ENCODE measurements at regions not wholly inside any gene's neighbourhood (a gene's known extent, or its start where the extent isn't known, plus 50 kb on each side); places are given as distances from the start of the nearest gene placed in this dataset.

- H3K4me1 Mint-ChIP-seq (ENCODE audit: low read depth, unreplicated experiment), result peaks cover 30% of the 10 kb centered on the region
- peaks cover 22% of the 10 kb centered on the region for H3K9me3 Mint-ChIP-seq (ENCODE audit: unreplicated experiment)
- peaks cover 7% of the 10 kb centered on the region for H3K27me3 Mint-ChIP-seq (ENCODE audit: unreplicated experiment)
- H3K36me3 Mint-ChIP-seq (ENCODE audit: unreplicated experiment), result no peaks in the 10 kb centered on the region
- TF ChIP-seq, protein P1, sequence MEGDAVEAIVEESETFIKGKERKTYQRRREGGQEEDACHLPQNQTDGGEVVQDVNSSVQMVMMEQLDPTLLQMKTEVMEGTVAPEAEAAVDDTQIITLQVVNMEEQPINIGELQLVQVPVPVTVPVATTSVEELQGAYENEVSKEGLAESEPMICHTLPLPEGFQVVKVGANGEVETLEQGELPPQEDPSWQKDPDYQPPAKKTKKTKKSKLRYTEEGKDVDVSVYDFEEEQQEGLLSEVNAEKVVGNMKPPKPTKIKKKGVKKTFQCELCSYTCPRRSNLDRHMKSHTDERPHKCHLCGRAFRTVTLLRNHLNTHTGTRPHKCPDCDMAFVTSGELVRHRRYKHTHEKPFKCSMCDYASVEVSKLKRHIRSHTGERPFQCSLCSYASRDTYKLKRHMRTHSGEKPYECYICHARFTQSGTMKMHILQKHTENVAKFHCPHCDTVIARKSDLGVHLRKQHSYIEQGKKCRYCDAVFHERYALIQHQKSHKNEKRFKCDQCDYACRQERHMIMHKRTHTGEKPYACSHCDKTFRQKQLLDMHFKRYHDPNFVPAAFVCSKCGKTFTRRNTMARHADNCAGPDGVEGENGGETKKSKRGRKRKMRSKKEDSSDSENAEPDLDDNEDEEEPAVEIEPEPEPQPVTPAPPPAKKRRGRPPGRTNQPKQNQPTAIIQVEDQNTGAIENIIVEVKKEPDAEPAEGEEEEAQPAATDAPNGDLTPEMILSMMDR (IDR thresholded peaks at IDR 0.05; ENCODE audit: partially characterized antibody, unreplicated experiment), result no peak
- no peak overlapping the region for H3K4me3 Mint-ChIP-seq (ENCODE audit: unreplicated experiment)
- H3K27ac Mint-ChIP-seq (ENCODE audit: unreplicated experiment), result no peak overlapping the region
- no peak for DNase-seq
These were observed 84.2 kb upstream of the FRMD1 start for GRCh38 chr6:168163096-168163731.

- H3K9me3 Mint-ChIP-seq (ENCODE audit: unreplicated experiment), result peaks cover 22% of the 10 kb centered on the region
- H3K4me3 Mint-ChIP-seq (ENCODE audit: unreplicated experiment), result no peak overlapping the region
- H3K4me1 Mint-ChIP-seq (ENCODE audit: low read depth, unreplicated experiment), result peaks cover 38% of the 10 kb centered on the region
- H3K27me3 Mint-ChIP-seq (ENCODE audit: unreplicated experiment), result peaks cover 7% of the 10 kb centered on the region
- H3K27ac Mint-ChIP-seq (ENCODE audit: unreplicated experiment), result no peak overlapping the region
- no peaks in the 10 kb centered on the region for H3K36me3 Mint-ChIP-seq (ENCODE audit: unreplicated experiment)
- TF ChIP-seq, protein P1 (IDR thresholded peaks at IDR 0.05; ENCODE audit: partially characterized antibody, unreplicated experiment), result no peak
- no peak for DNase-seq
These were observed 83.4 kb upstream of the FRMD1 start for GRCh38 chr6:168162366-168162765.

DNA sequence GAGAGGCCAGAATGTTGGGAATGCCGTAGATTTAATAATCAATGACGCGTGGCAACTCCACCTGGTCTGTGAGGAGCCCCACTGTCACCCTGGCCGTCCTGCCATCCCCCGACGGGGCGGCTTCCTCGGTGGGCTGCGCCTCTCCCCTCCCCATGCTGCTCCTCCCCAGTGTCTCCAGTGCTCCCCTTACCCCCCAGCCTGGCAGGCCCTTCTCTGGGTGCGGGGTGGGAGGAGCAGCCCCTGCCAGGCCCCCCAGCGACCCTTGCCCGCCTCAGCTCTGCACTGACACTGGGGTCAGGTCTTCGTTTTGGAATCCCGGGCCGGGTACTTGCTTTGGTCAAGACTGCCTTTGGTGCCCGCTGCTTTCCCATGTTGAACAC lies 82.3 kb upstream of the FRMD1 start:
- Mint-ChIP-seq H3K27ac (ENCODE audit: unreplicated experiment) (no peak overlapping the region), H3K4me1 (ENCODE audit: low read depth, unreplicated experiment) (peaks cover 47% of the 10 kb centered on the region), H3K9me3 (ENCODE audit: unreplicated experiment) (peaks cover 24% of the 10 kb centered on the region), H3K36me3 (ENCODE audit: unreplicated experiment) (no peaks in the 10 kb centered on the region), H3K27me3 (ENCODE audit: unreplicated experiment) (peaks cover 7% of the 10 kb centered on the region), H3K4me3 (ENCODE audit: unreplicated experiment) (no peak overlapping the region)
- DNase-seq, result no peak
- TF ChIP-seq, protein P1 (IDR thresholded peaks at IDR 0.05; ENCODE audit: partially characterized antibody, unreplicated experiment), result no peak

DNA sequence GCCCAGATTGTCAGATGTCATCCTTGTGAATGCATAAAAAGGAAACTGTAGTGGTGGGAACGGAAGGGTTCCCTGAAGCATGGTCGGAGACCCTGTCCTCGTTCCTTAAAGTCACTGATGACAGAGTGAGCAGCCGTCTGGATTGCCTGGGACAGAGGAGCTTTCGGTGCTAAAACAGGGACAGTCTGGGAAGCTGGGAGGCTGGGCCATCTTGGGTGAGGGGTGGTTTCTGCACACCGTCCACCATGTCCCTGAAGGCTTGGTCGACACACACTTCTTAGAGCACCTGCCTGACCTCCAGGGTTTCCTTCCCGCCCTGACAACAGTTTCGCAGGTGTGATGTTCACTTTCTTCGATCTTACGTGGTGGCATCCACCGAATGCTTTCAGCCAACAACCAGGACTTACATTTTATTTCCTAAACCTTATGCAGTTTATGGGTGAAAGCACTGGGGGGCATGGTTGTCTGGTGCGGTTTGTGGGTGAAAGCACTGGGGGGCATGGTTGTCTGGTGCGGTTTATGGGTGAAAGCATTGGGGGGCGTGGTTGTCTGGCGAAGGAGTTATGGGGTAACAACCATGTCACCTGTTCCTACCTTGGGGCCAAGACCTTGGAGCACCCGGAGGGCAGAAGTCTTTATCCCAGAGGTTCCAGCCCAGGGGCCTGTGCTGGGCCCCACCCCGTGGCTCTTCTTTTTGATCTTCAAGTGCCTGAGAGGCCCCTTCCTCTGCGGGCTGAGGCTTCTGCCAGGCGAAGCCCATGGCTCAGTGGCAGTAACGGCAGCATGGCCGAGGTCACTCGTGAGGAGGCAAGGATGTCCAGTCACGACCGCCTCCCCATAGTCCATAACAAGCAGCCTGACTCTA lies 81.7 kb upstream of the FRMD1 start:
- H3K36me3 Mint-ChIP-seq (ENCODE audit: unreplicated experiment), result no peaks in the 10 kb centered on the region
- TF ChIP-seq, protein P1 (IDR thresholded peaks at IDR 0.05; ENCODE audit: partially characterized antibody, unreplicated experiment), result no peak
- no peak overlapping the region for H3K4me3 Mint-ChIP-seq (ENCODE audit: unreplicated experiment)
- H3K27ac Mint-ChIP-seq (ENCODE audit: unreplicated experiment), result no peak overlapping the region
- peaks cover 24% of the 10 kb centered on the region for H3K9me3 Mint-ChIP-seq (ENCODE audit: unreplicated experiment)
- H3K4me1 Mint-ChIP-seq (ENCODE audit: low read depth, unreplicated experiment), result peaks cover 51% of the 10 kb centered on the region
- no peak for DNase-seq
- H3K27me3 Mint-ChIP-seq (ENCODE audit: unreplicated experiment), result peaks cover 7% of the 10 kb centered on the region

- H3K36me3 Mint-ChIP-seq (ENCODE audit: unreplicated experiment), result no peaks in the 10 kb centered on the region
- H3K27me3 Mint-ChIP-seq (ENCODE audit: unreplicated experiment), result peaks cover 7% of the 10 kb centered on the region
- TF ChIP-seq, protein P1 (IDR thresholded peaks at IDR 0.05; ENCODE audit: partially characterized antibody, unreplicated experiment), result no peak
- H3K27ac Mint-ChIP-seq (ENCODE audit: unreplicated experiment), result peak overlapping the region; percentile 95
- H3K4me3 Mint-ChIP-seq (ENCODE audit: unreplicated experiment), result peak overlapping the region; percentile 53
- H3K4me1 Mint-ChIP-seq (ENCODE audit: low read depth, unreplicated experiment), result peaks cover 56% of the 10 kb centered on the region
- DNase-seq, result no peak
- peaks cover 22% of the 10 kb centered on the region for H3K9me3 Mint-ChIP-seq (ENCODE audit: unreplicated experiment)
These were observed 80.5 kb upstream of the FRMD1 start for GRCh38 chr6:168159506-168159905.

All from glutamatergic neuron (in vitro differentiated cells).